Ishikawa (cell line): ENCODE measurements at regions not wholly inside any gene's neighbourhood (a gene's known extent, or its start where the extent isn't known, plus 50 kb on each side); places are given as distances from the start of the nearest gene placed in this dataset.

Source experiments
- CEBPB ChIP-seq: IDR thresholded peaks from 2 replicates; pipeline ENCODE4 v1.6.1; 2012
- EGR1 ChIP-seq: IDR thresholded peaks from 2 replicates; pipeline ENCODE4 v1.6.1; 2012
- EP300 ChIP-seq: IDR thresholded peaks from 2 replicates; pipeline ENCODE4 v1.6.1; 2012; ENCODE audit warnings: borderline replicate concordance
- RAD21 ChIP-seq: IDR thresholded peaks from 2 replicates; pipeline ENCODE4 v1.6.1; 2012; ENCODE audit warnings: low read depth

DNA sequence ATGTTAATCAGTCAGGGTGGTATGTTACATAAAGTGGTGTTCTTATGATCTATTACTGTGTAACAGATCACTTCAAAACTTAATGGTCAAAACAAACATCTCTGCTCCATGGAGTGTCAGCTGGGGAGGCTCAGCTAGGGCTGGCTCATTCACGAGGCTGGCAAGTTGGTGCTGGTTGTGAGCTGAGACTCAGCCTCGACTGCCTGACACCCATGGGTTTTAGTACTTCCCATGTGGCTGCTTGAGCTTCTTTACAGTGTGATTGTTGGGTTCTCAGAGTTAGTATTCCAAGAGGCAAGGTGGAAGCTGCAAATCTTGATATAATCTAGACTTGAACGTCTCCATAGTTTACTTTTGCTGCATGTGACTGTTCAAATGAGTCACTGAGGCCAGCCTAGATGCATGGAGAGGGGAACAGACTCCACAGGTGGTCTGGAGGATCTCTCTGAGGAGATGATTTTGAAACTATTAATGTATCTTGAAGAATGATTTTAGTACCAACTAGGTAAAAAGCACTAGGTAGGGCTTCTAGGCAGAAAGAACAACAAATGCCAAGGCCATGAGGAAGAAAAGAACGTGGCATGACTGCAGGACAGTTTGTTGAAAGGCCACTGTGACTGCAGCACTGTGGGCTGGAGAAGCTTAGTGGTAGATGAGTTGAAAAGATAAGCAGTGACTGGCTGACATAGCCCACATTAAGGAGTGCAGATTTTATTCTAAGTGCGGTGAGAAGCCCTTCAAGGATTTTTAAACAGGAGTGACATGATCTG, 281.1 kb upstream of the PROK2 start:
- TF ChIP-seq RAD21 (no peak), CEBPB (no peak), EGR1 (no peak), EP300 (no peak)
